RKO (cell line): ENCODE measurements at regions not wholly inside any gene's neighbourhood (a gene's known extent, or its start where the extent isn't known, plus 50 kb on each side); places are given as distances from the start of the nearest gene placed in this dataset.
"Not testable (repeated sequence)": the region's sequence is repeated elsewhere in the genome, so short reads cannot be mapped to it uniquely, and the experiment has no call there.

Experiments
- DNase-seq: peaks from one replicate; pipeline ENCODE4 v3.0.0-alpha.2; 2016; ENCODE audit warnings: low spot score

- DNase-seq: no peak
Observed at GRCh38 chr10:65040796-65041195, 1519.6 kb downstream of the REEP3 start.

DNA sequence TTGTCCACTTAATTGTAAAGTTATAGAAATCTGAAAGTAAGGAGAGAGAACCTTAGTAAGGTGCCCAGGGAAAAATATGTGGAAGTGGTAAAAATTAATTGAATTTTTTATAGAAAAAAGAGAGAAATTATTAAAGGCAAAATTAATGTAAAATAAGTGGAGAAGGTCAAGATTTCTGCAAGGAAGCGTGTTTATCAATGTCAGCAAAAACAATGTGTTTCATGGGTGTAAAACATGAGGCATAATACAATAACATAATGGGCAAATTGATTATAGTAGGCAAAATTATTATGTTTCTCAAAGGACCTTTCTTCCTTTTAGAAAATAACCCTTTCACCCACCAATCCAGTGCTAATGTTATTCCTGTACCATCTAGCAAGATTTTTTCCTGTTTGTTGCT is 1520.1 kb downstream of the REEP3 start:
- DNase-seq: no peak

- no peak for DNase-seq
Observed at GRCh38 chr10:65042496-65042895, 1521.3 kb downstream of the REEP3 start.

- no peak for DNase-seq
Observed at GRCh38 chr10:65046831-65047230, 1525.6 kb downstream of the REEP3 start.

DNA sequence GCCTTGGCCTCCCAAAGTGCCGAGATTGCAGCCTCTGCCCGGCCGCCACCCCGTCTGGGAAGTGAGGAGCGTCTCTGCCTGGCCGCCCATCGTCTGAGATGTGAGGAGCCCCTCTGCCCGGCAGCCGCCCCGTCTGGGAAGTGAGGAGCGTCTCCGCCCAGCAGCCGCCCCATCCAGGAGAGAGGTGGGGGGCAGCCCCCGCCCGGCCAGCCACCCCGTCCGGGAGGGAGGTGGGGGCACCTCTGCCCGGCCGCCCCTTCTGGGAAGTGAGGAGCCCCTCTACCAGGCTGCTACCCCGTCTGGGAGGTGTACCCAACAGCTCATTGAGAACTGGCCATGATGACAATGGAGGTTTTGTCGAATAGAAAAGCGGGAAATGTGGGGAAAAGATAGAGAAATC is 1530.9 kb downstream of the REEP3 start:
- not testable (repeated sequence) for DNase-seq

DNA sequence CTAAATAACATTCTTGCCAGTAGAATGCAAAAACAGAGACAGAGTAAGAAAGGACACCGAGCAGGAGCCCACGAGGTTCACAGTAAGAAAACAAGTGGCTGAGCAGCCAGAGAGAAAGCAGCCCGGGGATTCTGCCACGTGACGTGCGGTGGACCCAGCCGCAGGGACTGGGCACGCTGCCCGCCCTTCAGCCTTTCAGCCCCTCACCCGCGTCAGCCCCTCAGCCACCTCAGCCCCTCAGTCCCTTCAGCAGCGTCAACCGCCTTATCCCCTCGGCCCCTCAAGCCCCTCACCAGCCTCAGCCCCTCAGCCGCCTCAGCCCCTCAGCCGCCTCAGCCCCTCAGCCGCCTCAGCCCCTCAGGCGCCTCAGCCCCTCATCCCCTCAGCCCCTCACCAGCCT is 1532.2 kb downstream of the REEP3 start:
- DNase-seq: not testable (repeated sequence)

- DNase-seq: not testable (repeated sequence)
Observed at GRCh38 chr10:65053831-65054351, 1532.7 kb downstream of the REEP3 start.

GRCh38 chr10:65054701-65055100 is 1533.5 kb downstream of the REEP3 start:
- DNase-seq: not testable (repeated sequence)

GRCh38 chr10:65065278-65065677 is 1544.1 kb downstream of the REEP3 start:
- DNase-seq: no peak

- DNase-seq: no peak
Observed at GRCh38 chr10:65083222-65083621, 1562.0 kb downstream of the REEP3 start.

- no peak for DNase-seq
Observed at GRCh38 chr10:65090991-65091390, 1569.8 kb downstream of the REEP3 start.

- no peak for DNase-seq
Observed at GRCh38 chr10:65100146-65100545, 1578.9 kb downstream of the REEP3 start.

GRCh38 chr10:65100881-65101280 is 1579.7 kb downstream of the REEP3 start:
- DNase-seq: not testable (repeated sequence)

GRCh38 chr10:65110009-65110408 is 1588.8 kb downstream of the REEP3 start:
- DNase-seq: no peak

DNA sequence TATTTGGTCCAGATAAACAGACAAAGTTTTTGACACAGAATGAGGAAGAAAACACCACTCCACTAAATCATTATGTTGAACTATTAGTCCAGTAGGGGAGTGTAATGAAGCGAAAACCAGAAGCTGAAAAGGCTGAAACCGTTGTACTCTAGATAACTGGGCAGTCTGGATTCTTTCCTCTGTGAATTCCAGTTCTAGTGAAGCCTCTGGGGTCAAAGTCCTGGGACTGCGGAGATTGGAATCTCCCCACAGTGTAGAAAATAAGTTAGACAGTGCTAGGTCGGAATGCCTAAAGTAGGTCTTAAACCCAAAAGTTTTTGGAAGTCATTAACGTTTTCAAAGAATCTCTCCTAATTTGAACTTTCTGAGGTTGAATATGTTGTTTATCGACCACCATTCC is 1589.9 kb downstream of the REEP3 start:
- not testable (repeated sequence) for DNase-seq

- no peak for DNase-seq
Observed at GRCh38 chr10:65112573-65112972, 1591.4 kb downstream of the REEP3 start.

GRCh38 chr10:65123120-65123519 is 1601.9 kb downstream of the REEP3 start:
- DNase-seq: no peak

DNA sequence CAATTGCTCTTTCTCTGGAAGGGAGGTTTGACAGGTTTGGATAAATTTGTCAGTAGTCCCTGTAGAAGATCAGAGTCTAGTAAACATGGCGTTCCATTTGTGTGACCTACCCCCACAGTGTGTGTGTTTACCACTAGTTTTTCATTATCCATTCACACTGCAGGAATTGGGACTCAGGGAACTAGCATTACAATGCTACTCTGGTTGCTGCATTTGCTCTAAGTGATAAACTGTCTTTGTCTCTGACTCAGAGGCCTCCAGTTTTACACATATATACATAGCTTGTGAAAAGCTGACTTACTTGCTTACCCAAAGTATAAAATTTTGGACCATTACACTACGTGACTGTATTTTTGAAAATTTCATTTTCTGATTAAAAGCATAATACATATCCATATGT is 1604.0 kb downstream of the REEP3 start:
- no peak for DNase-seq

GRCh38 chr10:65126288-65126687 is 1605.1 kb downstream of the REEP3 start:
- DNase-seq: no peak

DNA sequence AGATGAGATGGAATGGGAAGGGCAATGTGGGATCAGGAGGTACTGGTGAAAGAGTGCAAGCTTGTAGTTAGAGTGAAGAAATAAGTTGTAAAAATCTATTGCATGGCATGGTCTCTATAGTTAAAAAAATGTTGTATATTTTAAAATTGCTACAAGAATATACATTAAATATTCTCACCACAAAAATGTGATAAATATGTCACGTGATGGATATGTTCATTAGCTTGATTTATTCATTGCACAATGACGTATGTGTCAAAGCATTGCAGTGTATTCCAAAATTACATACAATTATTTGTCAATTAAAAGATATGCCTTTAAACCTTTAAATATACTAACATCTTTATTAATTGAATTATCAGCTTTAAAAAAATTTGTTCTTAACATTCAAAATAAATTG is 1607.1 kb downstream of the REEP3 start:
- no peak for DNase-seq

- no peak for DNase-seq
Observed at GRCh38 chr10:65130162-65130758, 1609.1 kb downstream of the REEP3 start.

DNA sequence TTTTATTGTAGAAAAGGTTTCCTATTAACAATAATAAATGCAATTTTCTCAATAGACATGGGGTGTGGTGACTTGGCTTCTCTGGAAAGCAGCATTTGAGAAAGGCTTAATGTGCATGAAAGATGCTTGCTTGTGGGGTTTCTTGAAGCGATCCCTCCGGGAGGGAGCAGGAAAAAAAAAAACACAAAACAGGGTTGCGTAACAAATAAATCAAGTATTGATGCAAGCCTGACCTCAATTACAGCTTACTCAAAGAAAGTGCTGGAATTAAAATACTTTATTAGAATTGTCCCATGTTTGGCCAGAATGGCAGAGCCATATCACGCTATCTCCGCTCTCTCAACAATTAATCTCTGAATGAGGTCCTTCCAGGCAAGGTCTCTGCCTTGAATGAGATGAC is 1612.5 kb downstream of the REEP3 start:
- DNase-seq: no peak

DNA sequence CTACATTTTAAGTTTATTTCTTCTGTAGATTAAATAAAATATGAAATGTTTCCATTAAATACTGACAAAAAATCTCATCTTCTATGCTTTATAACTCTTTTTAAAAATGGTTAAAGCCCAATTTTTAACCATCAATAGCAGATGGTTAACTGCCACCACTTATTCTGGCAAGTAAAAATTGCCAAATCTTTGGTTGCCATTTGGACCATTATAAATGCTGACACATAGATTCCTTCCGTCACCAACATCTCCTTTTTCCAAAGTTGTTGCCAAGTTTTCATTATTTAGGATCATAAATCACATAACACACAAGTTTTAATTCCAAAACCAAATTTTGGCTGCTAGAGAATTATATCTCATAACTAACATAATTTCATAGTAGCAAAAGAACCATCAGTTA is 1614.3 kb downstream of the REEP3 start:
- no peak for DNase-seq
